Embryonic facial prominence (tissue), 1 donor: ENCODE measurements at regions not wholly inside any gene's neighbourhood (a gene's known extent, or its start where the extent isn't known, plus 50 kb on each side); places are given as distances from the start of the nearest gene placed in this dataset.

Experiments
- DNase-seq: peaks from one replicate; pipeline ENCODE4 v3.0.0-alpha.2; 2016; ENCODE audit errors: extremely low spot score

GRCh38 chr11:70703141-70704064, 305.1 kb downstream of the CTTN start:
- no peak for DNase-seq

GRCh38 chr11:70705097-70705496, 306.8 kb downstream of the CTTN start:
- DNase-seq = no peak

- DNase-seq = no peak
Observed at GRCh38 chr11:70705930-70706329, 307.6 kb downstream of the CTTN start.

- no peak for DNase-seq
Observed at GRCh38 chr11:70707821-70708220, 309.5 kb downstream of the CTTN start.

DNA sequence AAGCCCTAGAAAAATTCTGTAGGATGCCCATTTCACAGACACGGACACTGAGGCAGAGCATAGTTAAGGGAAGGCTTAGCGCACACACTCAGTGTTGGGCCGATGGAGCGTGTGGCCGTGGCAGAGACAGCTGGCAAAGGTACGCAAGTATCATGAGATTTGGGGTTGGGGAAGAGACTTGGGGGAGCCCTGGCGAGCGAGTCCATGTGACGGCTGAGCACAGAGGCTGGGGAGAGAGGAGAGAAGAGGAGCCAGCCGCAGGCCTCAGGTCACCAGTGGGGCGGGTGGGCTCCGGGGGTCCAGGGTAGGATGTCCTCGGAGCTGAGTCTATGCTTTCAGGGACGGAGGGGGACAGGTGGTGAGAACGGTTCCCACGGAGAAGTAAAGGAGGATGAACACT, 311.3 kb downstream of the CTTN start:
- DNase-seq = no peak

- DNase-seq = no peak
Observed at GRCh38 chr11:70710192-70710591, 311.9 kb downstream of the CTTN start.

- DNase-seq = no peak
Observed at GRCh38 chr11:70710601-70711000, 312.3 kb downstream of the CTTN start.

GRCh38 chr11:70711095-70711910, 313.0 kb downstream of the CTTN start:
- DNase-seq = no peak

DNA sequence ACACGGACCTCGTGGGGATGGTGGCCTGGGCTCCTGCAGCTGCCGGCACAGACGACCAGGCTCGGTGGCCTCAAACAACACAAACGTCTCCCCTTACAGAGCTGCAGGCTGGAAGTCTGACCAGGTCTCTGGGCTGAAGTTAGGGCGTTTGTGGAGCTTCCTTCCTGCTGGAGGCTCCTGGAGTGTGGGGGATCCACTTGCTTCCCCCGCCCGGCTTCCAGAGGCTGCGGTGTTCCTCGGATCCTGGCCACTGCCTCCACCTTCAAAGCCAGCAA, 313.5 kb downstream of the CTTN start:
- DNase-seq = no peak

DNA sequence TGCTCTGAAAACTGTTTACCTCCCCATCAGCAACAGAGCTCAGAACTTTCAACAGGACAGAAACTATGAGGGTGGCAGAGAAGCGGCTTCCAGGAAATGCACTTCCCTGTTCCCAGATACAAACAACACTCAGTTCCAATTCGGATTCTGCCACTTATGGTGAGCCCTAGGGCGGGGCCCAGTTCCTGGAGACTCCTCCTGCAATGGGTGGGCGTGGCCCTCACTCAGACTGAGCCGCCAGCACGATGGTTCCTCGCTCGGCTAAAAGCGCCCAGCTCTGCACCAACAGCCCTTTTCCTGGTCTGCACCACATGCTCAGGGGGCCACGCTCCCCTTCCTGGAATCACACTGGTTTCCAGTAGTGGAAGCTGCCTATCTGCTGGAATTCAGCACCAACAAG, 314.1 kb downstream of the CTTN start:
- DNase-seq = no peak

GRCh38 chr11:70713086-70713835, 314.9 kb downstream of the CTTN start:
- DNase-seq = no peak

DNA sequence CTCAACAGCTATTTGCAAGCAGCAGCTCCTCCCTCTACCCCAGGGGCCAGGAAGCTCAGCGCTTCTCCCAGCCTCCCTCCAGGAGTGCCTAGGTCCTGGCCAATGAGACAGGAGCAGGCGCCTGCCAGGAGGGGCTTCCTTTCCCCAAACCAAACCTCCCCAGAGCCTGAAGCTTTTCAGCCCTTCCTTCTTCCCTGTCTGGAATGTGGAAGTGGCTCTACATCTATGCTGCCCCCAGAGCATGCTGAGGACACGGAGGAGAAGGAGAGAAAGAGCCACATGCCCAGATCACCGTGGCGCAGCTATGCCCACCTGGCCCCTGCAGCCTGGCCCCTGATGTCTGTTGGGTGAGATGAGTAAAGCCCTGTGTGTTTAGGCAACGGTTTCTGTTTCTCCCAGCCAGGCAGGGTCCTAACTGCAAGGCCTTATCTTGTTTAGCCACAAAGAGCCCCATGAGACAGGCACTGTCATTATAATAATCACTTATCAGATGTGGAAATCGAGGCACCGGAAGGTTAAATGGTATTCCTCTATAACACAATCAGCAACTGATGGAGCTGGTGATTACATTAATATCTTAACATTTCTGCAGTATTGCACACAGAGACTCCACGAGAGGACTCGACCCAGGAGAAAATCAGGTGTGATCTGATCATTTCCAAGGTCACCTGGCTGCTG, 315.8 kb downstream of the CTTN start:
- no peak for DNase-seq

DNA sequence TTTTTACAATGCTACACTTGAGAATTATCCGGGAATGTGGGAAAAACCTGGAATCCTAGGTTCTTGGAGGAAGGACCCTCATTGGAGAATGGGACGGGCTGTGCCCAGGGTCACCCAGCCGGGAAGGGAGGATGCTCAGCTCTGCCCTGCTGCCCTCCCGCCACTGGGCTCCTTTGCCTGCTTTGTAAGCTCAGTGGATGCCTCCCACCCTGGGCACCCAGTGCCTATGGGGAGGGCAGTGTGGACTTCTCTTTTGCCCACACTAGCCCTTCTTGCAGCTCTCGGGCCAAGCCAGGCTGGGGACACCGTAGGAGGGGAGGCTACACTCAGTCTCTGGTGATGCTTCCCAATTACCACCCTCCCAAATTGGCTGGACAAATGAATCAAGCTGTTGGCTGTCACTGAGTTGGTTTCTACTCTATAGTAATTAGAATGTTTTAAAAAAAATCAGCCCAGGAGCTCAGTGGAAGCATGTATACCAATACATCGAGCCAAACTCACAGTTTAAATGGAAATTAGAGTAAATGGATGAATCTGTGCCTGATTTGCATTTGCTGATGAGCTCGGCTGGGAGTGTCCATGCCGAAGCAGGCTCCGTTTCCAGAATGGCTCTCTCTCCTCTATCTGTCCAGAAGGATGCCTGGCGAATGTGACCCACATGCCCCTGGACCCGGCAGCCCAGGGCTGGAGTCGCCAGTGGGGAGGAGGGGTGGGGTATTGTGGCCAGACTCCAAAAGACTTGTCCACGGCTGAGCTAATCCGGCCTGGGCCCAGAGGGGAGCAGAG, 317.0 kb downstream of the CTTN start:
- no peak for DNase-seq

- no peak for DNase-seq
Observed at GRCh38 chr11:70716216-70716615, 317.9 kb downstream of the CTTN start.

DNA sequence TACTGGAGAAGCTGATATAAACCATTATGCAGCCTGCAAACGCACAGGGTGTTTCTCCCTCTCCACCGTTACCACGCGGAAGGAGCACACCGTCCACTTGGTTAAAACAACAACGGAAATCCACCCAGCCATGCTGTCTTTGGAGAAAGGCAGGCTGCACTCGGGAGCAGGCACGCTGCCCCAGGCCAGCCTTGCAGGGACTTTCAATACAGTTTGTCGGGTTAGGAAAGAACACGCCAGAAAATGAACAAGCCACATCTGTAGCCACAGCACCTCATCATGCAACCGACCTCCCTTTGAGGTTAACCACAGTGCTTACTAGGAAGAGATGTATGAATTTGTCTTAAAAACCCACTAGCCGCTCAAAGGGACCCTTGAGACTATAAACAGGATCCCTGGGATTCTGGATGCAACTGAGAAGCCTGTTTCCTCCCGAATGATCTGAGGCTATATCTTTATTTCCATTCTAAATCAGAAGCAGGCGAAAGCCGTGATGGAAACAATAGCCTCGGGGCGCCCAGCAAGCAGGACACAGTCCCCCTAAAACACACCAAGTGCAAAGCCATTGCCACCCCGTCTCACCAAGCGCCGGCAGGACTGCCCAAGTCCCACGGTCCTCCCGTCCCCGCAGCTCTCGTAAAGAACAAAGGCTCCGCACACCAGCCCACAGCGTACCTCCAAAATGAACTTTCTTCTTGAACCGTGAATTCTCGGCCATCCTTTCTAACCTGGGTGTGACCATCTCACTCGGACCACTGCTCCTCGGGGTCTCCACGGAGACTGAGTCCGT, 318.9 kb downstream of the CTTN start:
- no peak for DNase-seq

DNA sequence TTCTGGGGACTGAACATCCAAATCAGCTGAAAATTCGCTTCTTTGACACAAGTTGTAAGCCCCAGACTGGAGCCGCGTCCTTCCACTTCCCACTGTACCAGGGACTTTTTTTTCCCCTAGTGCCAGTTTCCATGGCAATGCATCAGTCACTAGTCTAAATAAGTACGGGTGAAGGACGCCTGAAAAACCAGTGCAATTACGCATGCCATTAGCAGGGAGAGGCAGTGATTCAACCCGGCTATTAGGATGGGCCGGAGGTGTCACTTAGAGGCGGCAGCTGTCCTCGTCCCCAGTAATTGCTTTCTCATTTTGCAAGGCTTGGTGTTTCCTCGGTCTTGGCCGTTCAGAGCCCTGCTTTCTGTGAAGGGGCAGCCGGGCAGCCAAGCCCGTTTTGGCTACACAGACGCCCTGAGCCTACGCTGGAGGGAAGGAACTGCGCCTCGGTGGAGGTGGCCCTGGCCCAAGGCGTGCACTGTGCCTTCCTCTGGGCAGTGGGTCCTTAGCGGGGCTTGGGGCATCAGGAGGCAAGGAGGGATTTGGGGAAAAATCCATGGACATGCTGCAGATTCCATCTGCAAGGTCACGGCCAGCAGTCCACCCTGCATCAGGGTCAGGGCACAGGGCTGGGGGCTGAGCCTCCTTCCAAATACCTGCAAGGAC, 319.7 kb downstream of the CTTN start:
- DNase-seq = no peak

DNA sequence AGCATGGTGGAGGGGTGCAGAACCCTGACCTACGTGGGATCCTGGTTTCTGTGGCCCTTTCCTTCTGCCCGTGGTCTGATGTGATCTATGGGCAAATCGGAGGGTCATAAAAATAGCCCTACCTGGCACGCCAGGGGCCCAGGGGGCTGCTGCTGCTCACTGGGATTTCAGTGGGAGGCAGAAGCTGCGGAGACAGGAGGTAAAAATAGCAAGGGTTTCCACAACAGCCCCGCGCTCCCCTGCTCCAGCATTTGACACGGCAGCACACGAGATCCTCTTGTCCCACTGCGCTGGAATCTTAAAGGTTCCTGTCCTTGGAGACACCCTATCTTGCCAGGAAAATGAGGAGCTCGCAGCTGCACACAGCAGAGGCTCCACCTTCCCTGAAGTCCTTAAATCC, 321.2 kb downstream of the CTTN start:
- DNase-seq = no peak

DNA sequence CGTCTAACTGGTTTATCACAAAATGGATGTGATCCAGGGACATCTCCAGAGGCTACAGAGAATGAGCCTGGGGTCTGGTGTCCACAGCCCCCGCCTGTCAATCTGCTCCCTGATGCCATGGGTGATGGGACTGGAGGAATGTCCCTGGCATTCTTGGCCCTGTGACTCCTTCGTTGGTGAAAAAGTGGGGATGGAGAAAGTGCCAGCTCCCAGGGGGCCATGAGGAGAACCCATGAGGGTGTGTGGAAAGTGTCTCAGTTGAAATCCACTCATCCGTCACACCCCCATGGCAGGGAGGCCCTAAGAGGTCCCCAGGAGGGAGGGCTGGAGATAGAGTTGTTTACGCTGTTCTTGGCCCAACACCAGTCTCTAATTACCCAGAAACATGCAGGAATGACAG, 322.0 kb downstream of the CTTN start:
- DNase-seq = no peak

GRCh38 chr11:70721006-70721405, 322.7 kb downstream of the CTTN start:
- DNase-seq = no peak

DNA sequence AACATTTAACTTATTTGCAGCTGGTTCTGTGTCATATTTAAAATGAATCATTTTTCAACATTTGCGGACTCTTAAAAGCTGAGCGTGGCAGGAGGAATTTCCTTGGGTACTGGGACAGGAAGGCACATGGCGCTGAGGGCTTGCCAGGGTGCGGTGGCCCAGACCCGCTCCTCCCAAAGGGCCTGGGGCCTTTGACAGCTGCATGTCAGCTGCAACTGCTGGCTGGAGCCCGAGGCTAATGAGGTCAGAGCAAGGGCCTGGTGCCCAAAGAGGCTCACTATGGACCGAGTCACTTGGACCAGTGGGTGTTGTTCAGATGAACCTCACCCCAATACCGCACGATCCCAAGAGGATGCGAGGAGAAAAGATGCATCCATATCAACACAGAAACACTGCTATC, 326.9 kb downstream of the CTTN start:
- no peak for DNase-seq
